Heart right ventricle (tissue), 16 donors: ENCODE measurements at regions not wholly inside any gene's neighbourhood (a gene's known extent, or its start where the extent isn't known, plus 50 kb on each side); places are given as distances from the start of the nearest gene placed in this dataset.

ENCODE experiments used
- ATAC-seq, 8 donors: fragments of 200-7000 bp; cut with Tn5 transposase; one replicate each; pipeline ENCODE4 v1.9.1; 2020; ENCODE audit warnings: mild to moderate bottlenecking in 8 of 8, moderate library complexity in 8 of 8, moderate number of reproducible peaks in 1 of 8
- DNase-seq, 2 donors: peaks; one replicate each; pipeline ENCODE4 v3.0.0-alpha.2; 2020
- H3K27ac ChIP-seq, 10 donors: fragments of 200-600 bp; sonication (generic) in 2 of 10; one replicate each; pipeline versions ENCODE4 v1.5.0 to v1.8.0; 2020 to 2022; ENCODE audit warnings: mild to moderate bottlenecking in 3 of 10
- H3K27me3 ChIP-seq, 7 donors: fragments of 200-600 bp; one replicate each; pipeline ENCODE4 v1.8.0; 2021 to 2022; ENCODE audit warnings: mild to moderate bottlenecking in 2 of 7
- H3K36me3 ChIP-seq, 9 donors: fragments of 200-600 bp; sonication (generic) in 1 of 9; one replicate each; pipeline versions ENCODE4 v1.5.0 to v1.8.0; 2020 to 2022; ENCODE audit warnings: mild to moderate bottlenecking in 2 of 9
- H3K4me1 ChIP-seq, 9 donors: fragments of 200-600 bp; sonication (generic) in 1 of 9; one replicate each; pipeline versions ENCODE4 v1.5.0 to v1.8.0; 2020 to 2022; ENCODE audit warnings: mild to moderate bottlenecking in 4 of 9
- H3K4me3 ChIP-seq, 10 donors: fragments of 200-600 bp; sonication (generic) in 2 of 10; one replicate each; pipeline versions ENCODE4 v1.5.0 to v1.8.0; 2020 to 2022; ENCODE audit warnings: mild to moderate bottlenecking in 7 of 10, moderate library complexity in 2 of 10
- H3K9me3 ChIP-seq, 11 donors: fragments of 200-600 bp in 10 of 11; sonication (generic) in 2 of 11; one replicate each; pipeline versions ENCODE4 v1.5.0 to v1.8.0; 2013 to 2022; ENCODE audit warnings: mild to moderate bottlenecking in 2 of 11, control low read depth in 1 of 11, moderate library complexity in 1 of 11
- WGBS, 2 donors: extraction: QIAGEN DNeasy Blood & Tissue Kit; methylation state at CpG; one replicate each; pipeline ENCODE4 v1.1.7; 2013; ENCODE audit warnings: inconsistent platforms in 1 of 2; 5-methylcytosine and 5-hydroxymethylcytosine counted together
- intact Hi-C, 10 donors: fragments of 100-400 bp; cut with DNase I; formaldehyde crosslinking; loops; one replicate each; pipeline versions ENCODE4 v1.11.1 to v1.14.2; 2022
- TF ChIP-seq, protein P1 (sequence below), 9 donors: fragments of 200-600 bp; sonication (generic) in 2 of 9; IDR thresholded peaks; one replicate each; pipeline versions ENCODE4 v1.5.0 to v1.8.0; 2021 to 2022; ENCODE audit warnings: antibody characterized with exemption in 9 of 9, mild to moderate bottlenecking in 5 of 9, moderate library complexity in 1 of 9
- donor health status: Arrhythmogenic right ventricular cardiomyopathy.
- donor health status: ischemic (EF 13 %, LVEDD 7.1; RV severe dilation, severe dysfunction).
- donor health status: healthy with polysubstance abuse.
- donor health status: DM: no; HTN: yes; CAD: no.
- donor health status: DM: no; HTN: no; CAD: no.
- donor health status: ischemic (EF 25% LVEDD 6.9; RV normal size, moderate dysfunction).
- donor health status: ischemic (EF 25% LVEDD 5.7; RV mildly dilated, moderate dysfunction).
- donor health status: healthy.
- donor health status: DM: yes; HTN: yes; CAD: no.
- donor health status: Ischemic cardiomyopathy.
- donor health status: ischemic (EF 35%, LVEDD 5.7; RV mildly dilated, moderate dysfunction).
- donor health status: nonischemic (EF 11% LVEDD 7.7; RV severe dilation, severe dysfunction).
- donor health status: DM: yes; HTN: yes; CAD: no.
- donor health status: PGD.
- donor health status: ischemic (EF 29% LVEDD 5.4; RV normal size, mild dysfunction).
- donor health status: nonischemic (EF 23%, LVEDD 6.1; RV moderate dilation, normal function).

DNA sequence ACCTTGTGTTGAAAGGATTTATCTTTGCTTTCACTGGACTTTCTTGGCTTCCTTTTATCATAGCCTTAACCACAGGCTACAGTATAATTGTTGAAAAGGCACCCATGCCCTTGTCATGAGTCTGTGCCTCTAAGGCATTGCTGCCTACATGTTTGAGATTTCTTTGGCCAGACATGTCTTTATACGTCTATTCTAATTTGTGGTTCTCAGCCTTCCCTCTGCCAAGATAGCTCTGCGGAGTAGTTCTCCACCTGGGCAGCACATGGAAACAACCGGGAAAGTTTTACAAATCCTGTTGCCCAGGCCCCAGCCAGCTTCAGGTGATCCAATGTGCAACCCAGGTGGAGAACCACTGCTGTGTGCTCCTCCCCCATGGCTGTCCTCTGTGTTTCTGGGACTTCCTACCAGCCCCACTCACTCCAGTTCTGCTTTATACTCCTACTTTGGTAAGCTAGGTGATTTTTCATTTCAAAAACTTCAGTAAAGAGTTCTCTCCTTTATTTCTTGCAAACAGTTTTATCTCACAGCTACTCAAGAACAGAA, 159.6 kb upstream of the MYLIP start:
- intact Hi-C loops, result no loop called here
- H3K9me3 ChIP-seq, result peaks cover 0 to 13% (median 0%) of the 10 kb centered on the region in 11 donors
- H3K4me3 ChIP-seq, result no peak overlapping the region
- TF ChIP-seq, protein P1, sequence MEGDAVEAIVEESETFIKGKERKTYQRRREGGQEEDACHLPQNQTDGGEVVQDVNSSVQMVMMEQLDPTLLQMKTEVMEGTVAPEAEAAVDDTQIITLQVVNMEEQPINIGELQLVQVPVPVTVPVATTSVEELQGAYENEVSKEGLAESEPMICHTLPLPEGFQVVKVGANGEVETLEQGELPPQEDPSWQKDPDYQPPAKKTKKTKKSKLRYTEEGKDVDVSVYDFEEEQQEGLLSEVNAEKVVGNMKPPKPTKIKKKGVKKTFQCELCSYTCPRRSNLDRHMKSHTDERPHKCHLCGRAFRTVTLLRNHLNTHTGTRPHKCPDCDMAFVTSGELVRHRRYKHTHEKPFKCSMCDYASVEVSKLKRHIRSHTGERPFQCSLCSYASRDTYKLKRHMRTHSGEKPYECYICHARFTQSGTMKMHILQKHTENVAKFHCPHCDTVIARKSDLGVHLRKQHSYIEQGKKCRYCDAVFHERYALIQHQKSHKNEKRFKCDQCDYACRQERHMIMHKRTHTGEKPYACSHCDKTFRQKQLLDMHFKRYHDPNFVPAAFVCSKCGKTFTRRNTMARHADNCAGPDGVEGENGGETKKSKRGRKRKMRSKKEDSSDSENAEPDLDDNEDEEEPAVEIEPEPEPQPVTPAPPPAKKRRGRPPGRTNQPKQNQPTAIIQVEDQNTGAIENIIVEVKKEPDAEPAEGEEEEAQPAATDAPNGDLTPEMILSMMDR (IDR thresholded peaks at IDR 0.05), result no peak
- no peaks in the 10 kb centered on the region for H3K4me1 ChIP-seq
- no peak for ATAC-seq
- no peak overlapping the region for H3K27ac ChIP-seq
- no peaks in the 10 kb centered on the region for H3K27me3 ChIP-seq
- WGBS, 2 donors, result 85 to 89% methylated on average over 3 of the region's 3 CpGs
- no peaks in the 10 kb centered on the region for H3K36me3 ChIP-seq
- DNase-seq, result no peak

DNA sequence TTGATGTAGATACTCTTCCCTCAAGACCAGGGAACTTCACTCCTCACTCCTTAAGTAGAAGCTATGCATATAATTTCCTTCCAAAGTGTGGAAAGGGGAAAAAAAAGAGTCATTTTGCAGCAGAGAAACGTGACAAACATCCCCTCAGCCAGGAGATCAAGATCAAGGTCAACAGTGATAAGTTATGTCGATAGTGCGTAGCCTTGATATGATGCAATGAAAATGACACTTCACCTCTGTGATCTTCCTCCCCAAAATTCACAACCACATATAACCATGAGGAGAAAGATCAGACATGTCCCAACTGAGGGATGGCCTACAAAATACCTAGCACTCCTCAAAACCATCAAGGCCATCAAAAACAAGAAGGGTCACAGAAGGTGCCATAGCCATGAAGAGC, 160.4 kb upstream of the MYLIP start:
- Histone ChIP-seq H3K9me3 (peaks cover 0 to 8% (median 0%) of the 10 kb centered on the region in 11 donors), H3K36me3 (no peaks in the 10 kb centered on the region), H3K27me3 (no peaks in the 10 kb centered on the region), H3K4me1 (no peaks in the 10 kb centered on the region), H3K4me3 (no peak overlapping the region), H3K27ac (no peak overlapping the region)
- intact Hi-C loops, result no loop called here
- TF ChIP-seq, protein P1 (IDR thresholded peaks at IDR 0.05), result no peak
- DNase-seq, result no peak
- WGBS, 2 donors, result 59 to 64% methylated on average over 3 of the region's 3 CpGs
- no peak for ATAC-seq

DNA sequence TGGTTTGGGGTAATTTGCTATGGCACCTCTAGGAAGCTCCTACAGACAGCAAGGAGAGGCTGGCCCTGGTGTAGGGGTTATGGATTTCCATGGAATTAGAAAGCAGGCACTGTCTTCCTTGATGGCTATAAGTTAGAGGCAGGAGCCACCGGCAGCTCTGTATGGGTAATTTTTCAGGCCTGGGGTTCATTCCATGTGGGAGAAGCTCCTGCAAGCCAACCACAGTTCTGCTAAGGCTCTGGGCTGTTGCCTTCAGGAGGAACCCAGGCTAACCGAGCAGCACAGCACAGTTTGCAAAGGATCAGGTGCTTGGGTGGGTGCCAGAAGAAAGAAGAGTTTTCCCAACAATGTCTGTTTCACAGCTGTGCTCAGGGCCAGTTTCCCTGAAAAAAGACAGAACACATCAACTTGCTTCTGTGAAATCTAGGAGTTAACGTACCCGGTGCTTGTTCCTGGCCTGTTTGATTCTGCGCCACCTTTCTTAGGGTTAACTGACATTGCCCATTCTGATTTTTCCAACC, 162.8 kb upstream of the MYLIP start:
- no peak overlapping the region for H3K4me3 ChIP-seq
- H3K36me3 ChIP-seq, result no peaks in the 10 kb centered on the region
- ATAC-seq, result no peak
- TF ChIP-seq, protein P1 (IDR thresholded peaks at IDR 0.05), result no peak
- 79 to 89% methylated on average over 4 to 5 of the region's 5 CpGs for WGBS, 2 donors
- intact Hi-C loops, result no loop called here
- H3K27ac ChIP-seq, result no peak overlapping the region
- H3K4me1 ChIP-seq, result peaks cover 0 to 12% (median 4%) of the 10 kb centered on the region in 9 donors
- peaks cover 0 to 2% (median 0%) of the 10 kb centered on the region in 11 donors for H3K9me3 ChIP-seq
- no peaks in the 10 kb centered on the region for H3K27me3 ChIP-seq
- DNase-seq, result no peak

DNA sequence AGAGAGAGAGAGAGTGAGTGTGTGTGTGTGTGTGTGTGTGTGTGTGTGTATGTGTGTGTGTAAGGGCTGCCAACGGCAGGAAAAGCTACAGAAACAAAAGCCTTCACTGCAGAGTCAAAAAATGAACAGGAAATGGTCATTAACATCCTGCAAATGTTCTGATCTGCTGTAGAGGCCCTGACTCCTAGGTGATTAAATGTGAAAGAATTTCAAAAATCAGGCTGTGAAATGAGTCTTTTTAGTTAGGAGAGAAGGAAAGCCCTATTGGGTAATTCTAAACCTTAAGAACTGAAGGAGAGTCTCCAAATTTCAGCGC, 166.5 kb upstream of the MYLIP start:
- intact Hi-C loops, result no loop called here
- peak in 5 of 8 donors; percentile 17 to 64 (median 35) for ATAC-seq
- 55 to 57% methylated on average over 2 of the region's 2 CpGs for WGBS, 2 donors
- H3K27ac ChIP-seq, result peak overlapping the region in 2 of 10 donors; percentile 36 to 54
- no peaks in the 10 kb centered on the region for H3K36me3 ChIP-seq
- no peaks in the 10 kb centered on the region for H3K27me3 ChIP-seq
- DNase-seq, result no peak
- H3K4me1 ChIP-seq, result peaks cover 0 to 13% (median 4%) of the 10 kb centered on the region in 9 donors
- TF ChIP-seq, protein P1 (IDR thresholded peaks at IDR 0.05), result no peak
- H3K9me3 ChIP-seq, result peaks cover 0 to 4% (median 0%) of the 10 kb centered on the region in 11 donors
- H3K4me3 ChIP-seq, result no peak overlapping the region
